GM20000 (cell line): ENCODE measurements at regions not wholly inside any gene's neighbourhood (a gene's known extent, or its start where the extent isn't known, plus 50 kb on each side); places are given as distances from the start of the nearest gene placed in this dataset.

Experiments used
- DNase-seq: peaks from one replicate; pipeline ENCODE4 v3.0.0; 2012; ENCODE audit warnings: low spot score
- CTCF ChIP-seq: IDR thresholded peaks from 2 replicates; pipeline ENCODE4 v1.5.1; 2012; ENCODE audit warnings: mild to moderate bottlenecking, control low read depth; ENCODE audit errors: extremely low read depth, missing control alignments

- no peak for DNase-seq
- no peak for TF ChIP-seq CTCF
Measured at GRCh38 chr7:25543210-25543609, 314.9 kb upstream of the NPVF start.

GRCh38 chr7:25543798-25544197 lies 315.5 kb upstream of the NPVF start:
- TF ChIP-seq CTCF: no peak
- no peak for DNase-seq

- no peak for TF ChIP-seq CTCF
Measured at GRCh38 chr7:25544254-25544653, 316.0 kb upstream of the NPVF start.

GRCh38 chr7:25545124-25546008 lies 317.1 kb upstream of the NPVF start:
- no peak for DNase-seq
- TF ChIP-seq CTCF: no peak

More at GRCh38 chr7:25544254-25544653, 316.0 kb upstream of the NPVF start:
- DNase-seq: no peak

- no peak for DNase-seq
- no peak for TF ChIP-seq CTCF
Measured at GRCh38 chr7:25546306-25546705, 318.0 kb upstream of the NPVF start.

GRCh38 chr7:25549271-25549921 lies 321.1 kb upstream of the NPVF start:
- no peak for DNase-seq
- TF ChIP-seq CTCF: no peak

GRCh38 chr7:25550149-25550548 lies 321.9 kb upstream of the NPVF start:
- TF ChIP-seq CTCF: no peak
- DNase-seq: no peak
